HEK293 (cell line): ENCODE measurements at regions not wholly inside any gene's neighbourhood (a gene's known extent, or its start where the extent isn't known, plus 50 kb on each side); places are given as distances from the start of the nearest gene placed in this dataset.

Experiments
- MZF1 ChIP-seq: fragments of 450-650 bp; formaldehyde crosslinking; IDR thresholded peaks from 2 replicates; pipeline ENCODE4 v1.5.1; 2017; ENCODE audit warnings: missing biosample characterization, missing genetic modification characterization, borderline replicate concordance
- SETDB1 ChIP-seq: IDR thresholded peaks from one replicate; pipeline ENCODE4 v1.6.1; 2017; ENCODE audit warnings: mild to moderate bottlenecking, low read length, moderate library complexity, mixed read lengths; ENCODE audit not compliant: insufficient read length
- SP2 ChIP-seq: fragments of 450-650 bp; formaldehyde crosslinking; IDR thresholded peaks from 2 replicates; pipeline ENCODE4 v1.5.1; 2016; ENCODE audit warnings: missing biosample characterization, missing genetic modification characterization
- YY1 ChIP-seq: fragments of 450-650 bp; formaldehyde crosslinking; IDR thresholded peaks from 2 replicates; pipeline ENCODE4 v1.5.1; 2018; ENCODE audit warnings: missing biosample characterization, missing genetic modification characterization
- ZFHX2 ChIP-seq: fragments of 450-650 bp; formaldehyde crosslinking; conservative IDR thresholded peaks from 2 replicates; pipeline ENCODE4 v1.5.1; 2016; ENCODE audit warnings: missing biosample characterization, missing genetic modification characterization
- ZNF239 ChIP-seq: fragments of 450-650 bp; formaldehyde crosslinking; IDR thresholded peaks from 2 replicates; pipeline ENCODE4 v1.5.1; 2016; ENCODE audit warnings: missing biosample characterization, missing genetic modification characterization
- ZSCAN30 ChIP-seq: fragments of 450-650 bp; IDR thresholded peaks from 2 replicates; pipeline ENCODE4 v1.5.1; 2018; ENCODE audit warnings: missing biosample characterization, mild to moderate bottlenecking, missing genetic modification characterization, moderate library complexity
- TF ChIP-seq, protein P1 (sequence below): fragments of 450-650 bp; formaldehyde crosslinking; IDR thresholded peaks from 2 replicates; pipeline ENCODE4 v1.5.1; 2016; ENCODE audit warnings: missing biosample characterization, missing genetic modification characterization
- TF ChIP-seq, protein P2 (sequence below): fragments of 450-650 bp; formaldehyde crosslinking; IDR thresholded peaks from 2 replicates; pipeline ENCODE4 v1.5.1; 2016; ENCODE audit warnings: missing biosample characterization, missing genetic modification characterization
- TF ChIP-seq, protein P3 (sequence below): fragments of 450-650 bp; formaldehyde crosslinking; IDR thresholded peaks from 2 replicates; pipeline ENCODE4 v1.5.1; 2017; ENCODE audit warnings: missing biosample characterization, missing genetic modification characterization
- TF ChIP-seq, protein P4 (sequence below): fragments of 450-650 bp; formaldehyde crosslinking; IDR thresholded peaks from 2 replicates; pipeline ENCODE4 v1.5.1; 2016; ENCODE audit warnings: missing biosample characterization, missing genetic modification characterization

DNA sequence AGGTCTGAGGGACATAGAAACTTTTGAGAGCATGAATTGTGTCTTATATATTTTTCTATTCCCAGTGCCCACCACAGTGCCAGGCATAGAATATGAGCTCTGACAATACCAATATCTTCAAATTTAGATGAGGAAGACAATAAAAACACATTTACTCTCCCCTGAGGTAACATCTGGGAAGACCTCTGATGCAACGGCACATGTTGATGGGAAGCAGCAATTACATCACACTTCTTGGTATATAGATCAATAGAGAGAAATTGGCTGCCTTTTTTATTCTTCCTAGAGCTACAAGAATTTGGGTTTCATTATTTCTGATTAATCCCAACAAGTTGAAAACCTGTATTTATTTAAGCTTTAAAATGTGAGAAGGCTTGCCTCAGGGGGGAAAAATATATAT, 67.4 kb upstream of the SMAD1 start:
- TF ChIP-seq MZF1 (tag by site-specific recombination) (no peak), SP2 (tag by site-specific recombination) (no peak), SETDB1 (no peak), ZNF239 (no peak), ZSCAN30 (no peak), YY1 (tag by site-specific recombination) (no peak), ZFHX2 (tag by site-specific recombination) (no peak)
- TF ChIP-seq, protein P1, sequence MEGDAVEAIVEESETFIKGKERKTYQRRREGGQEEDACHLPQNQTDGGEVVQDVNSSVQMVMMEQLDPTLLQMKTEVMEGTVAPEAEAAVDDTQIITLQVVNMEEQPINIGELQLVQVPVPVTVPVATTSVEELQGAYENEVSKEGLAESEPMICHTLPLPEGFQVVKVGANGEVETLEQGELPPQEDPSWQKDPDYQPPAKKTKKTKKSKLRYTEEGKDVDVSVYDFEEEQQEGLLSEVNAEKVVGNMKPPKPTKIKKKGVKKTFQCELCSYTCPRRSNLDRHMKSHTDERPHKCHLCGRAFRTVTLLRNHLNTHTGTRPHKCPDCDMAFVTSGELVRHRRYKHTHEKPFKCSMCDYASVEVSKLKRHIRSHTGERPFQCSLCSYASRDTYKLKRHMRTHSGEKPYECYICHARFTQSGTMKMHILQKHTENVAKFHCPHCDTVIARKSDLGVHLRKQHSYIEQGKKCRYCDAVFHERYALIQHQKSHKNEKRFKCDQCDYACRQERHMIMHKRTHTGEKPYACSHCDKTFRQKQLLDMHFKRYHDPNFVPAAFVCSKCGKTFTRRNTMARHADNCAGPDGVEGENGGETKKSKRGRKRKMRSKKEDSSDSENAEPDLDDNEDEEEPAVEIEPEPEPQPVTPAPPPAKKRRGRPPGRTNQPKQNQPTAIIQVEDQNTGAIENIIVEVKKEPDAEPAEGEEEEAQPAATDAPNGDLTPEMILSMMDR (tag by site-specific recombination) = no peak
- TF ChIP-seq, protein P2, sequence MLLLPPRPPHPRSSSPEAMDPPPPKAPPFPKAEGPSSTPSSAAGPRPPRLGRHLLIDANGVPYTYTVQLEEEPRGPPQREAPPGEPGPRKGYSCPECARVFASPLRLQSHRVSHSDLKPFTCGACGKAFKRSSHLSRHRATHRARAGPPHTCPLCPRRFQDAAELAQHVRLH (tag by site-specific recombination) = no peak
- TF ChIP-seq, protein P3, sequence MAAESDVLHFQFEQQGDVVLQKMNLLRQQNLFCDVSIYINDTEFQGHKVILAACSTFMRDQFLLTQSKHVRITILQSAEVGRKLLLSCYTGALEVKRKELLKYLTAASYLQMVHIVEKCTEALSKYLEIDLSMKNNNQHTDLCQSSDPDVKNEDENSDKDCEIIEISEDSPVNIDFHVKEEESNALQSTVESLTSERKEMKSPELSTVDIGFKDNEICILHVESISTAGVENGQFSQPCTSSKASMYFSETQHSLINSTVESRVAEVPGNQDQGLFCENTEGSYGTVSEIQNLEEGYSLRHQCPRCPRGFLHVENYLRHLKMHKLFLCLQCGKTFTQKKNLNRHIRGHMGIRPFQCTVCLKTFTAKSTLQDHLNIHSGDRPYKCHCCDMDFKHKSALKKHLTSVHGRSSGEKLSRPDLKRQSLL = no peak
- TF ChIP-seq, protein P4, sequence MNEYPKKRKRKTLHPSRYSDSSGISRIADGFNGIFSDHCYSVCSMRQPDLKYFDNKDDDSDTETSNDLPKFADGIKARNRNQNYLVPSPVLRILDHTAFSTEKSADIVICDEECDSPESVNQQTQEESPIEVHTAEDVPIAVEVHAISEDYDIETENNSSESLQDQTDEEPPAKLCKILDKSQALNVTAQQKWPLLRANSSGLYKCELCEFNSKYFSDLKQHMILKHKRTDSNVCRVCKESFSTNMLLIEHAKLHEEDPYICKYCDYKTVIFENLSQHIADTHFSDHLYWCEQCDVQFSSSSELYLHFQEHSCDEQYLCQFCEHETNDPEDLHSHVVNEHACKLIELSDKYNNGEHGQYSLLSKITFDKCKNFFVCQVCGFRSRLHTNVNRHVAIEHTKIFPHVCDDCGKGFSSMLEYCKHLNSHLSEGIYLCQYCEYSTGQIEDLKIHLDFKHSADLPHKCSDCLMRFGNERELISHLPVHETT (tag by site-specific recombination) = no peak
